NCI-H2171 (cell line): ENCODE measurements at regions not wholly inside any gene's neighbourhood (a gene's known extent, or its start where the extent isn't known, plus 50 kb on each side); places are given as distances from the start of the nearest gene placed in this dataset.

Experiments
- DNase-seq: peaks from one replicate; lab custom pipeline; 2025; lab: John Stamatoyannopoulos, UW

GRCh38 chr6:160899671-160900430 is 91.7 kb upstream of the MAP3K4 start:
- DNase-seq: no peak

GRCh38 chr6:160911949-160912348 is 79.6 kb upstream of the MAP3K4 start:
- DNase-seq: no peak

GRCh38 chr6:160912411-160912810 is 79.2 kb upstream of the MAP3K4 start:
- DNase-seq: no peak

GRCh38 chr6:160917572-160917971 is 74.0 kb upstream of the MAP3K4 start:
- no peak for DNase-seq

- DNase-seq: no peak
Observed at GRCh38 chr6:160919723-160920440, 71.7 kb upstream of the MAP3K4 start.

- DNase-seq: no peak
Observed at GRCh38 chr6:160921095-160921494, 70.5 kb upstream of the MAP3K4 start.

- no peak for DNase-seq
Observed at GRCh38 chr6:160926281-160927276, 65.0 kb upstream of the MAP3K4 start.

- DNase-seq: no peak
Observed at GRCh38 chr6:160927416-160927815, 64.2 kb upstream of the MAP3K4 start.

GRCh38 chr6:160929361-160929760 is 62.2 kb upstream of the MAP3K4 start:
- no peak for DNase-seq

GRCh38 chr6:160929831-160930230 is 61.7 kb upstream of the MAP3K4 start:
- DNase-seq: no peak

- peak; percentile 22 for DNase-seq
Observed at GRCh38 chr6:160930547-160931377, 60.8 kb upstream of the MAP3K4 start.

- no peak for DNase-seq
Observed at GRCh38 chr6:160931378-160932310, 59.9 kb upstream of the MAP3K4 start.

- no peak for DNase-seq
Observed at GRCh38 chr6:160933256-160933655, 58.3 kb upstream of the MAP3K4 start.

- DNase-seq: no peak
Observed at GRCh38 chr6:160934157-160934556, 57.4 kb upstream of the MAP3K4 start.

- no peak for DNase-seq
Observed at GRCh38 chr6:160940197-160940596, 51.4 kb upstream of the MAP3K4 start.
